ENCODE measurements at regions not wholly inside any gene's neighbourhood (a gene's known extent, or its start where the extent isn't known, plus 50 kb on each side); places are given as distances from the start of the nearest gene placed in this dataset.

DNA sequence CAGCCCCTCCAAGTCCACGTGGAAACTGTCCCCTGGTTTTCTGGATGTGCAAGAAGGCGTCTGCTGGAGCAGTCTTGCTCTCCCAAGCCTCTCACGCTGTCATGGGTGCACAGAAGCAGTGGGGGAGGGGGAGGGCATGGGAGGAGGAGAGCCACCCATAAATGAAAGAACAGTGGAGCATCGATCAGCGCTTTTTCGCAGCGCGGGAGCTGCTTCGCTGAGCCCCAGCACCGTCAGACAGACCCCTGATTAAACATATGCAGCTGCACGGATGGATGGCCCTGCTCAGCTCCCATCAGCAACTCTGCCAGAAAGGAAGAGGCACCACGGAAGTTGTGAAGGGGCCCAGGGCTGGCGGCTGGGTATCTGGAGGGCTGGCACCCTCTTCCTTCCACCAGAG, 264.9 kb downstream of the UQCRFS1 start:
- POLR2A ChIA-PET: no interaction called here
- Histone ChIP-seq H3K9ac (replicated peaks; ENCODE audit: extremely low read depth, insufficient read depth, low read length) (no peak overlapping the region), H3K27me3 (ENCODE audit: control insufficient read depth in 2 of 2, insufficient read depth in 2 of 2, low read length in 2 of 2) (no peaks in the 10 kb centered on the region), H3K4me2 (ENCODE audit: insufficient read depth, low read length) (no peak overlapping the region), H3K79me2 (ENCODE audit: control insufficient read depth, insufficient read depth, low read length) (no peaks in the 10 kb centered on the region), H2AFZ (ENCODE audit: low read depth, low read length) (no peak overlapping the region), H4K20me1 (replicated peaks; ENCODE audit: control insufficient read depth, extremely low read depth, insufficient read depth, low read length) (no peaks in the 10 kb centered on the region), H3K9me3 (replicated peaks; ENCODE audit: control insufficient read depth, insufficient read depth, low read length) (peaks cover 6% of the 10 kb centered on the region), H3K4me1 (ENCODE audit: control insufficient read depth, extremely low read depth, insufficient read depth, low read length) (no peaks in the 10 kb centered on the region), H3K4me3 (replicated peaks in 1 of 3; ENCODE audit: insufficient read depth in 1 of 3, low read depth in 1 of 3, low read length in 3 of 3) (no peak overlapping the region), H3K9me1 (replicated peaks; ENCODE audit: control insufficient read depth, extremely low read depth, insufficient read depth, low read length) (no peaks in the 10 kb centered on the region), H3K27ac (ENCODE audit: insufficient read depth, low read depth, low read length) (no peak overlapping the region), H3K36me3 (ENCODE audit: control insufficient read depth in 2 of 2, extremely low read depth in 1 of 2, insufficient read depth in 2 of 2, low read length in 2 of 2) (no peaks in the 10 kb centered on the region)
- intact Hi-C loops (cut with micrococcal nuclease): no loop called here
- DNase-seq (ENCODE audit: low read depth, low spot score): no peak
- TF ChIP-seq JUN (IDR thresholded peaks at IDR 0.05; ENCODE audit: borderline replicate concordance, insufficient read depth, insufficient read length, low read depth) (no peak), MYC (IDR thresholded peaks at IDR 0.05; ENCODE audit: low read depth, low read length) (no peak), GATA2 (IDR thresholded peaks at IDR 0.05; ENCODE audit: insufficient read depth, insufficient read length, low read depth, low read length) (no peak), POLR2A (IDR thresholded peaks at IDR 0.05; ENCODE audit: low read depth, low read length) (no peak)
- CTCF ChIA-PET: no interaction called here
- no TSS peak for BruUV-seq (replicated peaks)
- dilution Hi-C loops (cut with MboI; ENCODE audit: extremely low pct_ligation_motif_present, low sequenced_read_pairs): no loop called here
- no peak for FAIRE-seq

DNA sequence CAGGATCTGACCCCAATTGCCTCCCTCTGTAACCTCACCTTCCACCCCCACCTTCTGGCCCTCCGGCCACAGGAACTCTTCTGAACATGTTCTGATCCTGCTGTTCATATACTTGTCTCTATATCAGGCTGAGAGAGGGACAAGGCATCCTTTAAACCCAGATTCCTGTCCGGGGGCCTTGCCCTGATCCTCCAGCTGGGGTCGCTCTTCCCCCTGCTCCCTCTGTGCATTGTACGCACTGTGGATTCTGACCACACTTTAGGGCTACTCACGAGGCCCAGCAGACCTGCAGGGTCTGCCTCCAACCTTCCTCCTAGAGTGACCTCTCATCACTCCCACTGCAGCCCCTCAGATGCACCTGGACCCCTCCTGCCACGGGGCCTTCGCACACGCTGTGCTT, 269.3 kb downstream of the UQCRFS1 start:
- POLR2A ChIA-PET: no interaction called here
- intact Hi-C loops (cut with micrococcal nuclease): no loop called here
- no peaks in the 10 kb centered on the region for H3K79me2 ChIP-seq (ENCODE audit: control insufficient read depth, insufficient read depth, low read length)
- dilution Hi-C loops (cut with MboI; ENCODE audit: extremely low pct_ligation_motif_present, low sequenced_read_pairs): no loop called here
- H3K4me2 ChIP-seq (ENCODE audit: insufficient read depth, low read length): no peak overlapping the region
- no peaks in the 10 kb centered on the region for H4K20me1 ChIP-seq (replicated peaks; ENCODE audit: control insufficient read depth, extremely low read depth, insufficient read depth, low read length)
- no peak overlapping the region for H3K27ac ChIP-seq (ENCODE audit: insufficient read depth, low read depth, low read length)
- CTCF ChIA-PET: no interaction called here
- H3K9ac ChIP-seq (replicated peaks; ENCODE audit: extremely low read depth, insufficient read depth, low read length): no peak overlapping the region
- no peak overlapping the region for H3K4me3 ChIP-seq (replicated peaks in 1 of 3; ENCODE audit: insufficient read depth in 1 of 3, low read depth in 1 of 3, low read length in 3 of 3)
- DNase-seq (ENCODE audit: low read depth, low spot score): no peak
- peaks cover 2% of the 10 kb centered on the region for H3K9me3 ChIP-seq (replicated peaks; ENCODE audit: control insufficient read depth, insufficient read depth, low read length)
- FAIRE-seq: no peak
- no peaks in the 10 kb centered on the region for H3K36me3 ChIP-seq (ENCODE audit: control insufficient read depth in 2 of 2, extremely low read depth in 1 of 2, insufficient read depth in 2 of 2, low read length in 2 of 2)
- no peaks in the 10 kb centered on the region for H3K4me1 ChIP-seq (ENCODE audit: control insufficient read depth, extremely low read depth, insufficient read depth, low read length)
- H3K27me3 ChIP-seq (ENCODE audit: control insufficient read depth in 2 of 2, insufficient read depth in 2 of 2, low read length in 2 of 2): no peaks in the 10 kb centered on the region
- TF ChIP-seq MYC (IDR thresholded peaks at IDR 0.05; ENCODE audit: low read depth, low read length) (no peak), JUN (IDR thresholded peaks at IDR 0.05; ENCODE audit: borderline replicate concordance, insufficient read depth, insufficient read length, low read depth) (no peak), FOS (IDR thresholded peaks at IDR 0.05; ENCODE audit: borderline replicate concordance, insufficient read depth, low read length) (no peak), EZH2 (IDR thresholded peaks at IDR 0.05; ENCODE audit: borderline replicate concordance, low read depth, low read length, severe bottlenecking) (no peak), GATA2 (IDR thresholded peaks at IDR 0.05; ENCODE audit: insufficient read depth, insufficient read length, low read depth, low read length) (no peak), POLR2AphosphoS5 (IDR thresholded peaks at IDR 0.05; ENCODE audit: insufficient read depth, low read depth, low read length) (no peak), POLR2A (IDR thresholded peaks at IDR 0.05; ENCODE audit: low read depth, low read length) (no peak)
- TF ChIP-seq, protein P1, sequence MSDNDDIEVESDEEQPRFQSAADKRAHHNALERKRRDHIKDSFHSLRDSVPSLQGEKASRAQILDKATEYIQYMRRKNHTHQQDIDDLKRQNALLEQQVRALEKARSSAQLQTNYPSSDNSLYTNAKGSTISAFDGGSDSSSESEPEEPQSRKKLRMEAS (IDR thresholded peaks at IDR 0.05; ENCODE audit: insufficient read depth, insufficient read length): no peak
- TF ChIP-seq, protein P2, sequence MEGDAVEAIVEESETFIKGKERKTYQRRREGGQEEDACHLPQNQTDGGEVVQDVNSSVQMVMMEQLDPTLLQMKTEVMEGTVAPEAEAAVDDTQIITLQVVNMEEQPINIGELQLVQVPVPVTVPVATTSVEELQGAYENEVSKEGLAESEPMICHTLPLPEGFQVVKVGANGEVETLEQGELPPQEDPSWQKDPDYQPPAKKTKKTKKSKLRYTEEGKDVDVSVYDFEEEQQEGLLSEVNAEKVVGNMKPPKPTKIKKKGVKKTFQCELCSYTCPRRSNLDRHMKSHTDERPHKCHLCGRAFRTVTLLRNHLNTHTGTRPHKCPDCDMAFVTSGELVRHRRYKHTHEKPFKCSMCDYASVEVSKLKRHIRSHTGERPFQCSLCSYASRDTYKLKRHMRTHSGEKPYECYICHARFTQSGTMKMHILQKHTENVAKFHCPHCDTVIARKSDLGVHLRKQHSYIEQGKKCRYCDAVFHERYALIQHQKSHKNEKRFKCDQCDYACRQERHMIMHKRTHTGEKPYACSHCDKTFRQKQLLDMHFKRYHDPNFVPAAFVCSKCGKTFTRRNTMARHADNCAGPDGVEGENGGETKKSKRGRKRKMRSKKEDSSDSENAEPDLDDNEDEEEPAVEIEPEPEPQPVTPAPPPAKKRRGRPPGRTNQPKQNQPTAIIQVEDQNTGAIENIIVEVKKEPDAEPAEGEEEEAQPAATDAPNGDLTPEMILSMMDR (IDR thresholded peaks at IDR 0.05; ENCODE audit: extremely low read depth in 1 of 2, insufficient read depth in 1 of 2, low read depth in 1 of 2, low read length in 2 of 2): no peak
- no peaks in the 10 kb centered on the region for H3K9me1 ChIP-seq (replicated peaks; ENCODE audit: control insufficient read depth, extremely low read depth, insufficient read depth, low read length)
- BruUV-seq (replicated peaks): no TSS peak
- no peak overlapping the region for H2AFZ ChIP-seq (ENCODE audit: low read depth, low read length)

Measured in endothelial cell of umbilical vein (primary cell).